ENCODE measurements at regions not wholly inside any gene's neighbourhood (a gene's known extent, or its start where the extent isn't known, plus 50 kb on each side); places are given as distances from the start of the nearest gene placed in this dataset.

GRCh38 chr10:58937423-58937822, 239.0 kb upstream of the PHYHIPL start:
- no peak overlapping the region for H3K27ac ChIP-seq
- H3K9me3 ChIP-seq: no peaks in the 10 kb centered on the region
- TF ChIP-seq POLR2A (IDR thresholded peaks at IDR 0.05): no peak
- no peak for TF ChIP-seq CTCF (IDR thresholded peaks at IDR 0.05)
- no peaks in the 10 kb centered on the region for H3K4me1 ChIP-seq
- no peaks in the 10 kb centered on the region for H3K36me3 ChIP-seq
- intact Hi-C loops (cut with DNase I): no loop called here
- WGBS, 2 donors: 86 to 88% methylated on average over 9 of the region's 9 CpGs
- no peak overlapping the region for H3K4me3 ChIP-seq (replicated peaks in 1 of 3)
- no peak for DNase-seq
- H3K27me3 ChIP-seq: no peaks in the 10 kb centered on the region

DNA sequence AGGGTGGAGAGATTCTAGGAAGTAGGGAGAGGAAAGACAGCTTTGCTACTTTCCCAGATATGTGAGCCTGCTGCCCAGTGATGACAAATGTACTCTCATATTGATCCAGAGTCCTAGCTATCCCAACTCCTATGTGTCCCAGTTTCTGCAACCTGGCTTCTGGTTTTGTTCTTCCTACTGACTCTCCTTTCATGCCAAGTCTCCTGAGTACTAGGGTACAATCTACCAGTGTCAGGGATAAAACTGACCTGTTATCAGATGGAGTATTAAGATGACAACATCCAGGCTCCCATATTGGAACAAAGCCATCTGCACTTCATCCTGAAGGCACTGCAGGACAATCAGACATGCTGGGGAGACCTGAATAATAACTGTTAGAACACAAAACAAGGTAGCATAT, 233.7 kb upstream of the PHYHIPL start:
- Histone ChIP-seq H3K4me1 (no peaks in the 10 kb centered on the region), H3K4me3 (replicated peaks in 1 of 3) (no peak overlapping the region), H3K9me3 (no peaks in the 10 kb centered on the region), H3K36me3 (no peaks in the 10 kb centered on the region), H3K27ac (no peak overlapping the region), H3K27me3 (no peaks in the 10 kb centered on the region)
- intact Hi-C loops (cut with DNase I): no loop called here
- no peak for DNase-seq
- TF ChIP-seq CTCF (IDR thresholded peaks at IDR 0.05) (no peak), POLR2A (IDR thresholded peaks at IDR 0.05) (no peak)

GRCh38 chr10:58943256-58943890, 233.1 kb upstream of the PHYHIPL start:
- Histone ChIP-seq H3K27ac (no peak overlapping the region), H3K4me1 (no peaks in the 10 kb centered on the region), H3K36me3 (no peaks in the 10 kb centered on the region), H3K9me3 (no peaks in the 10 kb centered on the region), H3K4me3 (replicated peaks in 1 of 3) (no peak overlapping the region), H3K27me3 (no peaks in the 10 kb centered on the region)
- no peak for TF ChIP-seq CTCF (IDR thresholded peaks at IDR 0.05)
- no peak for TF ChIP-seq POLR2A (IDR thresholded peaks at IDR 0.05)
- intact Hi-C loops (cut with DNase I): no loop called here
- no peak for DNase-seq
- 92 to 98% methylated on average over 1 of the region's 1 CpG for WGBS, 2 donors

DNA sequence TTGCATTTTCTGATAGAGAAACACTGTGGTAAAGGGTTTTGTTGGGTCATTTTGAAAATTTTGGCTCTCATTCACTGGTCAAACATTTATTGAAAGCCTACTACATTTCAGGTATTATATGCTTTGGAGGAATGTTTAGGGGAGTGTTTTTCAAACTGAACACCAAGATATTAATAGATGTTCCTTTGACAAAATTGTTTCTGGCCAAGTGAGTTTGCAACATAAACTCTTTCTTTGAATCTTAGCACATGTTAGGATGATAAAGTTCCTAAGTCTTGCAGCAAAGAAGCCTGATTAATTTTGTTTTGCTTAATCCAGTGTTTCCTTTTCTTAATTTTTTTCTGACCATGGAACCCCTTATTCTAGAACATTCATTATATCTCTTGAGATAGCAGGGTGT, 232.5 kb upstream of the PHYHIPL start:
- no peak for DNase-seq
- H3K36me3 ChIP-seq: no peaks in the 10 kb centered on the region
- intact Hi-C loops (cut with DNase I): no loop called here
- TF ChIP-seq CTCF (IDR thresholded peaks at IDR 0.05) (no peak), POLR2A (IDR thresholded peaks at IDR 0.05) (no peak)
- no peak overlapping the region for H3K4me3 ChIP-seq (replicated peaks in 1 of 3)
- H3K4me1 ChIP-seq: no peaks in the 10 kb centered on the region
- H3K9me3 ChIP-seq: no peaks in the 10 kb centered on the region
- H3K27me3 ChIP-seq: no peaks in the 10 kb centered on the region
- H3K27ac ChIP-seq: no peak overlapping the region

- no peak for DNase-seq
- no peak for TF ChIP-seq CTCF (IDR thresholded peaks at IDR 0.05)
- TF ChIP-seq POLR2A (IDR thresholded peaks at IDR 0.05): no peak
- intact Hi-C loops (cut with DNase I): no loop called here
- Histone ChIP-seq H3K36me3 (no peaks in the 10 kb centered on the region), H3K27ac (no peak overlapping the region), H3K4me3 (replicated peaks in 1 of 3) (no peak overlapping the region), H3K27me3 (no peaks in the 10 kb centered on the region), H3K4me1 (no peaks in the 10 kb centered on the region), H3K9me3 (no peaks in the 10 kb centered on the region)
- WGBS, 2 donors: 52 to 53% methylated on average over 4 of the region's 4 CpGs
Observed at GRCh38 chr10:58948303-58948702, 228.1 kb upstream of the PHYHIPL start.
